H9 (cell line): ENCODE measurements at regions not wholly inside any gene's neighbourhood (a gene's known extent, or its start where the extent isn't known, plus 50 kb on each side); places are given as distances from the start of the nearest gene placed in this dataset.

Experiments
- DNase-seq: peaks from one replicate; pipeline ENCODE4 v3.0.0-alpha.2; 2017
- H2AFZ ChIP-seq: one replicate; pipeline ENCODE4 v1.6.1; 2013; ENCODE audit warnings: mild to moderate bottlenecking, low read length, control low read depth, moderate library complexity
- H2AK5ac ChIP-seq: 2 replicates; pipeline ENCODE4 v1.6.1; 2013; ENCODE audit warnings: low read length, control low read depth, mixed read lengths; ENCODE audit not compliant: insufficient read length
- H2BK120ac ChIP-seq: one replicate; pipeline ENCODE4 v1.6.1; 2013; ENCODE audit warnings: low read depth, mild to moderate bottlenecking, low read length, control low read depth, inconsistent platforms; ENCODE audit not compliant: poor library complexity, severe bottlenecking
- H2BK12ac ChIP-seq: 2 replicates; pipeline ENCODE4 v1.6.1; 2013; ENCODE audit warnings: low read length, control low read depth, mixed read lengths, low read depth; ENCODE audit not compliant: insufficient read length
- H2BK15ac ChIP-seq: 2 replicates; pipeline ENCODE4 v1.6.1; 2013; ENCODE audit warnings: low read depth, low read length, control low read depth
- H2BK20ac ChIP-seq: one replicate; pipeline ENCODE4 v1.6.1; 2013; ENCODE audit warnings: low read depth, mild to moderate bottlenecking, low read length, control low read depth, inconsistent platforms; ENCODE audit not compliant: poor library complexity, severe bottlenecking
- H2BK5ac ChIP-seq: 2 replicates; pipeline ENCODE4 v1.6.1; 2013; ENCODE audit warnings: low read length, control low read depth, mixed read lengths; ENCODE audit not compliant: insufficient read length
- H3K14ac ChIP-seq: 2 replicates; pipeline ENCODE4 v1.6.1; 2013; ENCODE audit warnings: low read length, control low read depth; ENCODE audit not compliant: insufficient read depth
- H3K18ac ChIP-seq: 2 replicates; pipeline ENCODE4 v1.6.1; 2013; ENCODE audit warnings: low read depth, mild to moderate bottlenecking, mixed read lengths, low read length, control low read depth; ENCODE audit not compliant: insufficient read length
- H3K23ac ChIP-seq: 2 replicates; pipeline ENCODE4 v1.6.1; 2013; ENCODE audit warnings: low read length, control low read depth, mixed read lengths, low read depth; ENCODE audit not compliant: insufficient read length
- H3K23me2 ChIP-seq: 2 replicates; pipeline ENCODE4 v1.6.1; 2013; ENCODE audit warnings: low read depth, mild to moderate bottlenecking, mixed read lengths, low read length, control low read depth; ENCODE audit not compliant: insufficient read length, poor library complexity, severe bottlenecking
- H3K27ac ChIP-seq: 2 replicates; pipeline ENCODE4 v1.5.1; 2013; ENCODE audit warnings: low read length, control low read depth, mixed read lengths, low read depth; ENCODE audit not compliant: insufficient read length
- H3K27me3 ChIP-seq: 2 replicates; pipeline ENCODE4 v1.6.1; 2013; ENCODE audit warnings: low read length, control low read depth, inconsistent platforms; ENCODE audit not compliant: insufficient read depth
- H3K4ac ChIP-seq: 2 replicates; pipeline ENCODE4 v1.6.1; 2013; ENCODE audit warnings: low read depth, mild to moderate bottlenecking, control low read depth, inconsistent platforms, low read length, moderate library complexity
- H3K4me1 ChIP-seq: 2 replicates; pipeline ENCODE4 v1.6.1; 2013; ENCODE audit warnings: low read length, control low read depth, inconsistent platforms; ENCODE audit not compliant: insufficient read depth
- H3K4me2 ChIP-seq: 2 replicates; pipeline ENCODE4 v1.6.1; 2013; ENCODE audit warnings: low read length, control low read depth, mixed read lengths; ENCODE audit not compliant: insufficient read length, insufficient read depth
- H3K56ac ChIP-seq: 2 replicates; pipeline ENCODE4 v1.6.1; 2013; ENCODE audit warnings: low read depth, mild to moderate bottlenecking, mixed read lengths, low read length, control low read depth; ENCODE audit not compliant: insufficient read length
- H3K79me1 ChIP-seq: 2 replicates; pipeline ENCODE4 v1.6.1; 2013; ENCODE audit warnings: low read depth, mild to moderate bottlenecking, moderate library complexity, low read length, control low read depth, inconsistent platforms; ENCODE audit not compliant: insufficient read depth, poor library complexity, severe bottlenecking
- H3K79me2 ChIP-seq: 2 replicates; pipeline ENCODE4 v1.6.1; 2013; ENCODE audit warnings: low read length, control low read depth, inconsistent platforms; ENCODE audit not compliant: insufficient read depth
- H3K9ac ChIP-seq: 2 replicates; pipeline ENCODE4 v1.6.1; 2013; ENCODE audit warnings: low read length, control low read depth, mixed read lengths; ENCODE audit not compliant: insufficient read length; ENCODE audit errors: extremely low read depth
- H3K9me3 ChIP-seq: one replicate; pipeline ENCODE4 v1.6.1; 2013; ENCODE audit warnings: low read depth, low read length, inconsistent platforms; ENCODE audit not compliant: control insufficient read depth
- H3T11ph ChIP-seq: one replicate; pipeline ENCODE4 v1.6.1; 2013; ENCODE audit warnings: mild to moderate bottlenecking, low read length, control low read depth, inconsistent platforms
- H4K20me1 ChIP-seq: one replicate; pipeline ENCODE4 v1.6.1; 2013; ENCODE audit not compliant: control insufficient read depth, insufficient read length, insufficient read depth
- H4K5ac ChIP-seq: 2 replicates; pipeline ENCODE4 v1.6.1; 2013; ENCODE audit warnings: low read depth, mild to moderate bottlenecking, mixed read lengths, low read length, control low read depth; ENCODE audit not compliant: insufficient read length
- H4K8ac ChIP-seq: replicated peaks from 2 replicates; pipeline ENCODE4 v1.6.1; 2013; ENCODE audit warnings: low read length, control low read depth, mixed read lengths, low read depth; ENCODE audit not compliant: insufficient read length
- H4K91ac ChIP-seq: 2 replicates; pipeline ENCODE4 v1.6.1; 2013; ENCODE audit warnings: low read depth, mild to moderate bottlenecking, moderate library complexity, mixed read lengths, low read length, control low read depth; ENCODE audit not compliant: insufficient read length
- H3K27ac Mint-ChIP-seq, 3 experiments: 2 replicates in 2 of 3; 3 replicates in 1 of 3; pipeline ENCODE4 v1.8.0; 2020 to 2021; ENCODE audit warnings: mixed read lengths in 3 of 3, mild to moderate bottlenecking in 1 of 3, moderate library complexity in 1 of 3
- H3K27me3 Mint-ChIP-seq: 2 replicates; pipeline ENCODE4 v1.8.0; 2021; ENCODE audit warnings: low read depth, mild to moderate bottlenecking, moderate library complexity, mixed read lengths
- H3K36me3 Mint-ChIP-seq, 3 experiments: 2 replicates in 2 of 3; 3 replicates in 1 of 3; pipeline ENCODE4 v1.8.0; 2020 to 2021; ENCODE audit warnings: low read depth in 3 of 3, mixed read lengths in 3 of 3; ENCODE audit not compliant: insufficient read depth in 1 of 3
- H3K4me1 Mint-ChIP-seq, 2 experiments: 2 replicates each; pipeline ENCODE4 v1.8.0; 2020; ENCODE audit warnings: mixed read lengths in 2 of 2
- H3K4me3 Mint-ChIP-seq, 2 experiments: 2 replicates in 1 of 2; 3 replicates in 1 of 2; pipeline ENCODE4 v1.8.0; 2020 to 2021; ENCODE audit warnings: mild to moderate bottlenecking in 2 of 2, mixed read lengths in 2 of 2, moderate library complexity in 1 of 2
- H3K9me3 Mint-ChIP-seq, 2 experiments: 2 replicates in 1 of 2; 3 replicates in 1 of 2; pipeline ENCODE4 v1.8.0; 2020; ENCODE audit warnings: mild to moderate bottlenecking in 2 of 2, mixed read lengths in 2 of 2, moderate library complexity in 1 of 2
- TF ChIP-seq, protein P1 (sequence below): fragments of 200-600 bp; sonication (generic); conservative IDR thresholded peaks from 3 replicates; pipeline ENCODE4 v1.8.0; 2021; ENCODE audit warnings: antibody characterized with exemption, mild to moderate bottlenecking

DNA sequence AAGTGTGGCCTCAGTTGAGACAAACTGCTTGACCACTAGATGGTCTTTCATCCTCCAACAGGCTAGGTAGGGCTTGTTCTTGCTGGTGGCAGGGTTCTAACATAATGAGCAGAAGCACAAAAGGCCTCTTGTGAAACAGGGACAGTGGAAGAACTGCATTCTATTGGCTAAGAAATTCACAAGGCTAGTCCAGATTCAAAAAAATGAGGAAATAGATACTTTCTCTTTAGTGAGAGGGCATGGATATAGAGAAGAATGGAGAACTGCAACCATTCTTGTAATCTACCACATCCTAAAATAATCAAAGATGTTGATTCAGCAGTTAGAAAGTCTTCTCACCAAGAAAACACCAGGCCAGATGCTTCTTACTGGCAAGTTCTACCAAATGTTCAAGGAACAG lies 143.7 kb upstream of the LRIG1 start:
- Histone ChIP-seq H3K9me3 (no peaks in the 10 kb centered on the region), H3K4me1 (no peaks in the 10 kb centered on the region), H3K27ac (no peak overlapping the region), H4K8ac (no peak overlapping the region), H2BK120ac (no peak overlapping the region), H3T11ph (no peak overlapping the region), H3K18ac (no peak overlapping the region), H2AK5ac (no peak overlapping the region), H3K14ac (no peak overlapping the region), H2BK5ac (no peak overlapping the region), H3K4ac (no peak overlapping the region), H4K5ac (no peak overlapping the region), H3K4me2 (no peak overlapping the region), H3K23me2 (no peaks in the 10 kb centered on the region), H3K56ac (no peak overlapping the region), H4K20me1 (no peaks in the 10 kb centered on the region), H3K23ac (no peak overlapping the region), H2BK20ac (no peak overlapping the region), H3K79me2 (no peaks in the 10 kb centered on the region), H2BK12ac (no peak overlapping the region), H2BK15ac (no peak overlapping the region), H3K79me1 (no peaks in the 10 kb centered on the region), H2AFZ (no peak overlapping the region), H4K91ac (no peak overlapping the region), H3K9ac (no peak overlapping the region), H3K27me3 (no peaks in the 10 kb centered on the region)
- Mint-ChIP-seq H3K27ac (no peak overlapping the region), H3K36me3 (no peaks in the 10 kb centered on the region; a peak in 1 of 7 replicates), H3K9me3 (peaks cover 0 to 8% of the 10 kb centered on the region in 2 experiments; a peak in 4 of 5 replicates), H3K4me3 (no peak overlapping the region), H3K27me3 (no peaks in the 10 kb centered on the region), H3K4me1 (peaks cover 4 to 8% of the 10 kb centered on the region in 2 experiments)
- DNase-seq, result no peak
- TF ChIP-seq, protein P1, sequence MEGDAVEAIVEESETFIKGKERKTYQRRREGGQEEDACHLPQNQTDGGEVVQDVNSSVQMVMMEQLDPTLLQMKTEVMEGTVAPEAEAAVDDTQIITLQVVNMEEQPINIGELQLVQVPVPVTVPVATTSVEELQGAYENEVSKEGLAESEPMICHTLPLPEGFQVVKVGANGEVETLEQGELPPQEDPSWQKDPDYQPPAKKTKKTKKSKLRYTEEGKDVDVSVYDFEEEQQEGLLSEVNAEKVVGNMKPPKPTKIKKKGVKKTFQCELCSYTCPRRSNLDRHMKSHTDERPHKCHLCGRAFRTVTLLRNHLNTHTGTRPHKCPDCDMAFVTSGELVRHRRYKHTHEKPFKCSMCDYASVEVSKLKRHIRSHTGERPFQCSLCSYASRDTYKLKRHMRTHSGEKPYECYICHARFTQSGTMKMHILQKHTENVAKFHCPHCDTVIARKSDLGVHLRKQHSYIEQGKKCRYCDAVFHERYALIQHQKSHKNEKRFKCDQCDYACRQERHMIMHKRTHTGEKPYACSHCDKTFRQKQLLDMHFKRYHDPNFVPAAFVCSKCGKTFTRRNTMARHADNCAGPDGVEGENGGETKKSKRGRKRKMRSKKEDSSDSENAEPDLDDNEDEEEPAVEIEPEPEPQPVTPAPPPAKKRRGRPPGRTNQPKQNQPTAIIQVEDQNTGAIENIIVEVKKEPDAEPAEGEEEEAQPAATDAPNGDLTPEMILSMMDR, result no peak
